ENCODE measurements at regions not wholly inside any gene's neighbourhood (a gene's known extent, or its start where the extent isn't known, plus 50 kb on each side); places are given as distances from the start of the nearest gene placed in this dataset.

GRCh38 chr4:35684755-35685154, 559.6 kb downstream of the ARAP2 start:
- TF ChIP-seq CTCF (IDR thresholded peaks at IDR 0.05; ENCODE audit: poor library complexity) (no peak), EZH2 (IDR thresholded peaks at IDR 0.05; ENCODE audit: borderline replicate concordance) (no peak), EZH2phosphoT487 (IDR thresholded peaks at IDR 0.05; ENCODE audit: low read depth, severe bottlenecking, unreplicated experiment) (no peak)
